ENCODE measurements at regions not wholly inside any gene's neighbourhood (a gene's known extent, or its start where the extent isn't known, plus 50 kb on each side); places are given as distances from the start of the nearest gene placed in this dataset.

DNA sequence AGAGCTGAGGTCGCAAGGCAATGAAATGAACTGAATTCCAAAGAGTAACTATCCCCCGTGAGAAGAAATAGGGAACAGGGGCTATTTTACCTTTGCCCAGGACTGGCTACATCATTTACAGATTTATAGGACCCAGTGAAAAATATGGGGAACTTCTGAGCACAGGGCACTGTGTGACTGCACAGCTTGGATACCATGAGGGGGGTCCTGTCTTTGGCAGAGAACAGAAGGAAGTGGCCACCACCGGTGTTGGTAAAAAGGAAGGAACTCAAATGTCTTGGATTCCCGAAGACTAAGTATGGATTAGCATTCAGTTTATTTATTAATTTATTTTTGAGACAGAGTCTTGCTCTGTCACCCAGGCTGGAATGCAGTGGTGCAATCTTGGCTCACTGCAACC is 119.6 kb downstream of the B3GNT2 start:
- H3K9me3 Mint-ChIP-seq, result peaks cover 0 to 3% (median 0%) of the 10 kb centered on the region in 7 donors
- Histone ChIP-seq H3K36me3 (ENCODE audit: control insufficient read depth, insufficient read depth, low read length) (no peaks in the 10 kb centered on the region), H3K4me1 (ENCODE audit: control insufficient read depth, insufficient read depth, low read length, poor library complexity, severe bottlenecking) (peaks cover 24% of the 10 kb centered on the region), H3K27ac (ENCODE audit: insufficient read depth, low read length, poor library complexity, severe bottlenecking) (no peak overlapping the region), H3K27me3 (ENCODE audit: control insufficient read depth, insufficient read depth, low read length) (no peaks in the 10 kb centered on the region), H3K4me3 (ENCODE audit: low read depth, low read length) (no peak overlapping the region), H3K9me3 (ENCODE audit: control insufficient read depth in 2 of 2, low read length in 2 of 2) (no peaks in the 10 kb centered on the region)
- DNase-seq (no peak), ATAC-seq (ENCODE audit: low read depth in 2 of 2) (no peak)
- peaks cover 18 to 43% (median 32%) of the 10 kb centered on the region in 4 donors for H3K4me1 Mint-ChIP-seq
- H3K36me3 Mint-ChIP-seq, result no peaks in the 10 kb centered on the region
- H3K4me3 Mint-ChIP-seq, result no peak overlapping the region
- no peaks in the 10 kb centered on the region for H3K27me3 Mint-ChIP-seq
- H3K27ac Mint-ChIP-seq, result no peak overlapping the region

DNA sequence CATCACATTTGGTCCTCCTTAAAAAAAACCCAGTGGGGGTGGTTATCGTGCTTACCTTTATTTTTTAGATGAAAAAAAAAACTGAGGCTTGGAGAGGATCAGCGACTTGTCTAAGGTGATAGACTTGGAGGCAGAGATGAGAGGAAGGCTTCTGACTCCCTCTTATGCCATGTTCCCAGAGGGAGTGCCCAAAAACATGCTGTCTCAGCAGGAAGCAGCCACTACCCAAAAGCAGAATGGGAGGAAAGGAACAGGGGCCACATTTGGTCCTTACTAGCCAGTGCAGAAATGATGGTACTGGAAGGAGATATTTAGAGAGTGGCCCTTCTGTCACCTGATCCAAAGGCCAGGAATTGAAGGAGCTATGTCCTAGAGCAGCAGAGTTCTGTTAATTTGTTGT is 118.4 kb downstream of the B3GNT2 start:
- ATAC-seq (ENCODE audit: low read depth in 2 of 2) (no peak), DNase-seq (no peak)
- H3K36me3 ChIP-seq (ENCODE audit: control insufficient read depth, insufficient read depth, low read length), result no peaks in the 10 kb centered on the region
- Mint-ChIP-seq H3K4me1 (peaks cover 27 to 55% (median 44%) of the 10 kb centered on the region in 4 donors), H3K36me3 (no peaks in the 10 kb centered on the region), H3K27me3 (no peaks in the 10 kb centered on the region), H3K9me3 (peaks cover 0 to 3% (median 0%) of the 10 kb centered on the region in 7 donors), H3K4me3 (peak overlapping the region; percentile 16 to 83 (median 78)), H3K27ac (peak overlapping the region; percentile 85 to 94 (median 91))
- no peaks in the 10 kb centered on the region for H3K27me3 ChIP-seq (ENCODE audit: control insufficient read depth, insufficient read depth, low read length)
- H3K27ac ChIP-seq (ENCODE audit: insufficient read depth, low read length, poor library complexity, severe bottlenecking), result peak overlapping the region; percentile 72
- no peaks in the 10 kb centered on the region for H3K9me3 ChIP-seq (ENCODE audit: control insufficient read depth in 2 of 2, low read length in 2 of 2)
- H3K4me1 ChIP-seq (ENCODE audit: control insufficient read depth, insufficient read depth, low read length, poor library complexity, severe bottlenecking), result peaks cover 35% of the 10 kb centered on the region
- peak overlapping the region; percentile 83 for H3K4me3 ChIP-seq (ENCODE audit: low read depth, low read length)

DNA sequence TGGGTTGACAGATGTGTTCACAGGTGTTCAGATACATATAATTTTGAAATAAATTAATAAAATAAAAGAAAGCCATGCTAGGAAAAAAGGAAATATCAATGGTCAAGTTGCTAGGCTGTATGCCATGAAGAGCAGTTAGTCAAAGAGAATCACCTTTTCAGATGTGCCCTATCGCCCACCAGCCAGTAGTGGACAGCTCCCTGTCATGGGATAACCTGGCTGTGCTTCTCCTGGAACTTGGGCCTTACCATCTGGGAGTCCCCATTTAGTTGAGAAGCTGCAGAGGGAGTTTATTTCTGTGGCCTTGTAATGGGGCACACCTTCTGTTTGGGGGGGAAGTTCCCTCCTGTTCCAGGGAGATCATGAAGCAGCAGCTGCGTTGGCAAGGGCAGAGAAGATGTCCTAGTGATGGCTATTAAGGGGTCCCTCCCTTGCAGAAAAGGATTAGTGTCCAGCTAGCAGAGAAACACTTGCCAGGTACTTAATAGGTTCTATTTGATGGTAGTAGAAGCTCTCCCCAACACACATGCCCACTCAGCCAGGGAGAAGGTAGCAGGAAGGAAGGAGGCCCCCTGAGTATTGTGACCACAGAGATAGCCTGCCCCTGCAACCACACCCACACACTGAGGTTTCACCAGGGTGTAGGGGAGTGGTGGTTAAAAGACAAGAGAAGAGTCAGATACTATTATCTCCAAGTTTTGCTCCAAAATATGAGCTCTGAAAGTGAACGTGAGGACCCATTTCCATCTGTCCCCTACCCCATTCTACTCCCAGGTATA is 117.7 kb downstream of the B3GNT2 start:
- Mint-ChIP-seq H3K9me3 (no peaks in the 10 kb centered on the region), H3K36me3 (no peaks in the 10 kb centered on the region), H3K4me1 (peaks cover 28 to 58% (median 44%) of the 10 kb centered on the region in 4 donors), H3K4me3 (peak overlapping the region; percentile 71 to 83 (median 78)), H3K27me3 (no peaks in the 10 kb centered on the region), H3K27ac (peak overlapping the region; percentile 85 to 94 (median 91))
- Histone ChIP-seq H3K4me1 (ENCODE audit: control insufficient read depth, insufficient read depth, low read length, poor library complexity, severe bottlenecking) (peaks cover 42% of the 10 kb centered on the region), H3K27me3 (ENCODE audit: control insufficient read depth, insufficient read depth, low read length) (no peaks in the 10 kb centered on the region), H3K9me3 (ENCODE audit: control insufficient read depth in 2 of 2, low read length in 2 of 2) (no peaks in the 10 kb centered on the region), H3K4me3 (ENCODE audit: low read depth, low read length) (peak overlapping the region; percentile 83), H3K36me3 (ENCODE audit: control insufficient read depth, insufficient read depth, low read length) (no peaks in the 10 kb centered on the region), H3K27ac (ENCODE audit: insufficient read depth, low read length, poor library complexity, severe bottlenecking) (peak overlapping the region; percentile 72)
- peak in 1 of 3 donors; percentile 82 for DNase-seq
- peak; percentile 65 to 74 for ATAC-seq (ENCODE audit: low read depth in 2 of 2)

DNA sequence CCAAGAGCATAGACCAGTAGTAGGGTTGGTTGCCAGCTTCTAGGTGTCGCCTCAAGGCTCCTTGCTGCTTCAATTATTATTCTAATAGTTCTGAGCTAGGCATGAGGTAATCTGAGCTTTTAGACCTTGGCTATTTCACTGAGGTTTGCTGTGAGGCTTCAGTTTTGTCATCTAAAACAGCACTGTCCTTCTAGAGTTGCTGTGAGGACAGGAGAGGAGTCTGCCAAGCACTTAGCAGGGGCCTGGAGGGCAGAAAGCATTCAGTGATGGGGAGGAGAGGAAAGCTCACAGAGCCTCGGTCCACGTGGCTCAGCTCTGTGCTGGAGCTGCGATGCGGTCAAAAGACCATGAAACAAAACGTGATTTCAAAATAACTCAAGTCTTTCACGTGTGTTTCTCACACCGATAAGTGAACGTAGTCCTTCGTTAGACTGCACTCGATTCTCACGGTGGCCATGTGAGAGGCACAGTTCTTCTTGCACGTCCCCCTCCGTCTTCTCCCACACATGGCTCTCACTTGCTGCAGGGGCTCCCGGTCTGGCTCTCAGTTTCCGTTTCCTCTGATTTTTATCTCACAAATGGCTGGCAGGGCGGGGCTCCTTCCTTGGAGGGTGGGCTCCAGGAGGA is 113.7 kb downstream of the B3GNT2 start:
- H3K27ac Mint-ChIP-seq, result peak overlapping the region; percentile 85 to 99 (median 95)
- peaks cover 71% of the 10 kb centered on the region for H3K4me1 ChIP-seq (ENCODE audit: control insufficient read depth, insufficient read depth, low read length, poor library complexity, severe bottlenecking)
- H3K27me3 ChIP-seq (ENCODE audit: control insufficient read depth, insufficient read depth, low read length), result no peaks in the 10 kb centered on the region
- H3K4me1 Mint-ChIP-seq, result peaks cover 37 to 85% (median 68%) of the 10 kb centered on the region in 4 donors
- DNase-seq (peak in 1 of 3 donors; percentile 65), ATAC-seq (ENCODE audit: low read depth in 2 of 2) (peak in 1 of 2 donors; percentile 21)
- no peaks in the 10 kb centered on the region for H3K36me3 ChIP-seq (ENCODE audit: control insufficient read depth, insufficient read depth, low read length)
- peak overlapping the region; percentile 46 for H3K4me3 ChIP-seq (ENCODE audit: low read depth, low read length)
- H3K36me3 Mint-ChIP-seq, result no peaks in the 10 kb centered on the region
- peak overlapping the region; percentile 62 for H3K27ac ChIP-seq (ENCODE audit: insufficient read depth, low read length, poor library complexity, severe bottlenecking)
- peak overlapping the region; percentile 58 to 82 (median 68) for H3K4me3 Mint-ChIP-seq
- H3K9me3 Mint-ChIP-seq, result no peaks in the 10 kb centered on the region
- H3K9me3 ChIP-seq (ENCODE audit: control insufficient read depth in 2 of 2, low read length in 2 of 2), result no peaks in the 10 kb centered on the region
- H3K27me3 Mint-ChIP-seq, result no peaks in the 10 kb centered on the region

DNA sequence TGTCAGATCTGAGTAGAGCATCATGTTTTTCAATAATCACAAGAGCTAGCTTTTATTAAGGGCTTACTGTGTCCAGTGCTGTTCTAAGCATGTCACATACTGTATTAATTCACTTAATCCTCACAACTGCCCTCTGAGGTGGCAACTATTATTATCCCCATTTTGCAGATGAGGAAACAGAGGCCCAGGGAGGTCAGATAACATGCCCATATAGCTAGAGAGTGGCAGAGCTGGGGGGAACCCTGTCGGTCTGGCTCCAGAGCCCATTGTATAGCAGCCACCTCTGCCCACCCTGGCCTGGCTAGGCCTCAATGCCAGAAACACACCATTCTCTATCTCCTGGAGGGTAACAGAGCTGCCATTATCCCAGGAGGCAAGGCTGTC is 113.2 kb downstream of the B3GNT2 start:
- Mint-ChIP-seq H3K36me3 (no peaks in the 10 kb centered on the region), H3K27me3 (no peaks in the 10 kb centered on the region), H3K4me3 (peak overlapping the region in 2 of 4 donors; percentile 40 to 68), H3K9me3 (no peaks in the 10 kb centered on the region), H3K4me1 (peaks cover 36 to 85% (median 68%) of the 10 kb centered on the region in 4 donors), H3K27ac (peak overlapping the region; percentile 85 to 99 (median 95))
- DNase-seq, result no peak
- peaks cover 71% of the 10 kb centered on the region for H3K4me1 ChIP-seq (ENCODE audit: control insufficient read depth, insufficient read depth, low read length, poor library complexity, severe bottlenecking)
- no peaks in the 10 kb centered on the region for H3K36me3 ChIP-seq (ENCODE audit: control insufficient read depth, insufficient read depth, low read length)
- no peaks in the 10 kb centered on the region for H3K9me3 ChIP-seq (ENCODE audit: control insufficient read depth in 2 of 2, low read length in 2 of 2)
- no peaks in the 10 kb centered on the region for H3K27me3 ChIP-seq (ENCODE audit: control insufficient read depth, insufficient read depth, low read length)
- no peak for ATAC-seq (ENCODE audit: low read depth in 2 of 2)
- peak overlapping the region; percentile 62 for H3K27ac ChIP-seq (ENCODE audit: insufficient read depth, low read length, poor library complexity, severe bottlenecking)
- peak overlapping the region; percentile 46 for H3K4me3 ChIP-seq (ENCODE audit: low read depth, low read length)

DNA sequence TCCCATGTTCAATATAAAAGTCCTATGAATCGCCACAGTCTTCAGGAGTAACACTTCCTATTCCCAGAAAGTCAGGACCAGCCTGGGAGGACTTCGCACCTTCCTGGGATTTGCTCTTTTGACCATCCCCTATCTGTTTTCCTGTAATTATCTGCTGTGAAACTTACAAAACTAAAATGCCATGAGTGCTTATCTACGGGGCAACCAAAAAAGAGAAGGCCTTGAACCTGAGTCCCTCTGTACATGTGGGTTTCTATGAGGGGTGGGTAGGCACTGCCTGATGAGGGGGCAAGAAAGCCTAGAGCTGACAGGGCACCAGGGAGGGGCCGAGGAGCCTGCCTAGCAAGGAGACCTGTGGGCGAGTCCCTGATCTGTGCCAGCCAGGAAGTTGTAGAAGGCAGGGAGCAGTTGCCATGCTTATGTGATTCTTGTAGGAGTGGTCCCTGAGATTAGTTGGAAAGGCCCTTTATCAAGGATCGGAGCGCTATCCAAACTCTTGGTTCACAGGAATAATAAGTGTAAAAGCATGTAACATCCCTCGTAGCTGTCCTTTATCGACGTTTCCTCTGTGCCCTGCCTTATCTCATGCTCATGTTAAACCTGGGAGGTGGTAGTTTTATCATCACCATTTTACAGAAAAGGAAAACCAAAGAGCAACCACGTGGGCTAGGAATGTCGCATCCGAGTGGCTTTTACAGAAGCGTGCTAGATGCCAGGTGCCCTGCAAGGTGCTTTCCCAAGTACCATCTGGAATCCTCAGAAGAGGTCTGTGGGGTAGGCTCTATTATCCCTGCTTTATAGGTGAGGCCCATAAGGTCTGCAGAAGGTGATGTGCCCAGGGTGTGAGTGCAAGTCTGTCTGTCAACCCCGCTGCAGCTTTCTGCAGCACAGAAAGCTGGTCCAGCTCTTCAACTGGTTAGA is 111.8 kb downstream of the B3GNT2 start:
- no peaks in the 10 kb centered on the region for H3K36me3 Mint-ChIP-seq
- Histone ChIP-seq H3K27ac (ENCODE audit: insufficient read depth, low read length, poor library complexity, severe bottlenecking) (peak overlapping the region; percentile 70), H3K4me3 (ENCODE audit: low read depth, low read length) (no peak overlapping the region), H3K9me3 (ENCODE audit: control insufficient read depth in 2 of 2, low read length in 2 of 2) (no peaks in the 10 kb centered on the region), H3K27me3 (ENCODE audit: control insufficient read depth, insufficient read depth, low read length) (no peaks in the 10 kb centered on the region), H3K36me3 (ENCODE audit: control insufficient read depth, insufficient read depth, low read length) (no peaks in the 10 kb centered on the region), H3K4me1 (ENCODE audit: control insufficient read depth, insufficient read depth, low read length, poor library complexity, severe bottlenecking) (peaks cover 73% of the 10 kb centered on the region)
- peaks cover under 1% of the 10 kb centered on the region for H3K27me3 Mint-ChIP-seq
- peak overlapping the region in 2 of 4 donors; percentile 80 to 82 for H3K4me3 Mint-ChIP-seq
- no peak for DNase-seq
- peak overlapping the region; percentile 85 to 94 (median 91) for H3K27ac Mint-ChIP-seq
- H3K9me3 Mint-ChIP-seq, result no peaks in the 10 kb centered on the region
- peaks cover 39 to 89% (median 72%) of the 10 kb centered on the region in 4 donors for H3K4me1 Mint-ChIP-seq
- no peak for ATAC-seq (ENCODE audit: low read depth in 2 of 2)

DNA sequence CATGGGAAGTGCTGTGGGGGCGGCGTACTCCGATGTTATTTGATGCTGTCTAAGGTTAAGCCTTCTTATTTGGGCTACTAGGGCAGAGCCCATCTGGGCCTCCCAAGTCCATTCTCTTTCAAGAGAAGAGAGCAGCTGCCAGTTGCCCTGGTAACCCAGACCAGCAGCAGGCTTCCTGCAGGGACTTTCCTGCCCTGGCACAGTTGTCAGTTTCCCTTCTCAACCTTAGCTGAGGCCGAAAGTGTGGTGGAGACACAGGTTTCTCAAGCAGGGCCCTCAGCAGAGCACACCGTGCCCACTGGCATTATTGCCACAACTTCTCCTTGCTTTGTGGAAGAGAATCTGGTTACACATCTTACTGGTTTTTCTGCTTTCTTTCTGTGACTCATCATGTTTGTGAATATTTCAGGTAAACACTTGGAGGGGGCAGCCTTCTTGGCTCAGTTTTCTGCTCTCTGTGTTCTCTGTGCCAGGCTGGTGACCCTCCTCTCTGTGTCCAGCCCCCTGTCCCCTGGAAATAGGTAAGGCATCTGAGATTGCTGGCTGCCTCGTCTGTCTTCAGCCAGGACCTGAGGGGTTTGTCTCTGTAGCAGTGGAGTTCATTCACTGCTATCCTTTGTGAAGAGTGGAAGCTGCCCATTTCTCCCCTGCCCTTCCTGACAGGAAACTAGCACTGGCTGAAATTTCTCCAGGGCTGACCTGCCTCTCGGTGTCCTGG is 111.0 kb downstream of the B3GNT2 start:
- H3K27ac ChIP-seq (ENCODE audit: insufficient read depth, low read length, poor library complexity, severe bottlenecking), result peak overlapping the region; percentile 70
- no peaks in the 10 kb centered on the region for H3K27me3 ChIP-seq (ENCODE audit: control insufficient read depth, insufficient read depth, low read length)
- H3K4me1 Mint-ChIP-seq, result peaks cover 44 to 95% (median 77%) of the 10 kb centered on the region in 4 donors
- H3K36me3 ChIP-seq (ENCODE audit: control insufficient read depth, insufficient read depth, low read length), result no peaks in the 10 kb centered on the region
- peak overlapping the region in 3 of 4 donors; percentile 16 to 82 (median 80) for H3K4me3 Mint-ChIP-seq
- H3K4me1 ChIP-seq (ENCODE audit: control insufficient read depth, insufficient read depth, low read length, poor library complexity, severe bottlenecking), result peaks cover 81% of the 10 kb centered on the region
- peaks cover 6% of the 10 kb centered on the region for H3K27me3 Mint-ChIP-seq
- peak overlapping the region; percentile 18 for H3K4me3 ChIP-seq (ENCODE audit: low read depth, low read length)
- no peaks in the 10 kb centered on the region for H3K9me3 ChIP-seq (ENCODE audit: control insufficient read depth in 2 of 2, low read length in 2 of 2)
- H3K9me3 Mint-ChIP-seq, result no peaks in the 10 kb centered on the region
- DNase-seq (peak; percentile 15 to 55 (median 23)), ATAC-seq (ENCODE audit: low read depth in 2 of 2) (peak; percentile 10 to 15)
- H3K36me3 Mint-ChIP-seq, result no peaks in the 10 kb centered on the region
- H3K27ac Mint-ChIP-seq, result peak overlapping the region; percentile 85 to 95 (median 94)

Data from CD4-positive, CD25-positive, alpha-beta regulatory T cell (primary cell).